ENCODE measurements at regions not wholly inside any gene's neighbourhood (a gene's known extent, or its start where the extent isn't known, plus 50 kb on each side); places are given as distances from the start of the nearest gene placed in this dataset.

DNA sequence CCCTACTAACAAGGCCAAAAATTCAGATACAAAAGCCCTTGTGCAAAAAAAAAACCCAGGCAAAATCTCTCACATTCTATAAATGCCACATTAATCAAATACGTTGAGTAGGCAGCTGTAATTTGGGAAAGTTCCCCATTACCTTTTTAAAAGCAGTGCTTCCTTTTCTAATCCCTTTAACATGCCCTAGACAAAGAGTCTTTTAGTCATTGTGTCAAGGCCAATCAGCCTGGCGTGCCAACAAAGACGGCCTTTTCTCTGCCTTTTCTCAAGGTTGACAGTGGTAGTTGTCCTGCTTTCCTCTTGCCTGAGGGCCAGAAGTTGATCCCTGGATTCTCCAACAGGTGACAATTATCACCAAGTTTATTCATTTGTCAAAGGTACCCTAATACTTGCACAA lies 62.5 kb upstream of the METAP2 start:
- no peak for DNase-seq (ENCODE audit: low read depth)

- peak; percentile 96 for DNase-seq (ENCODE audit: low read depth)
Measured at GRCh38 chr12:95412482-95413311, 61.3 kb upstream of the METAP2 start.

GRCh38 chr12:95413576-95413975 lies 60.4 kb upstream of the METAP2 start:
- peak; percentile 19 for DNase-seq (ENCODE audit: low read depth)

DNA sequence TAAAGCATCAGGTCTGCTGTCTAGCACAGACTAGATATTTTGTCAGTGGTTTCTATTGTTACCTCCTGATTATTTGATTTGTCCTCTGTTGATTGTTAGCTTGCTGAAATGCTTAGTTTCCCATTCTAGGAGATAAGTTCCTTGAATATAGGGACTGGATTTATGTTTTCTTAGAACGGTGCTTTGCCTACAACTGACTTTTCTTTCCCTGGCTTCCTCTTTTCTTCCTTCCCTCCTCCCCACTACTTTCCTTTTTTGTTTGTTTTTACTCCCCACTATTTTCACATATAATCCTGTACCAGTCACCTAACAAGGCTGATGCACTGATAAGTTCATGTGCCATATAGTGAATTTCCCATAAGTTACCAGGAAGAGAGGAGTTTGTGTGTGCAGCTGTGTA lies 58.5 kb upstream of the METAP2 start:
- no peak for DNase-seq (ENCODE audit: low read depth)

DNA sequence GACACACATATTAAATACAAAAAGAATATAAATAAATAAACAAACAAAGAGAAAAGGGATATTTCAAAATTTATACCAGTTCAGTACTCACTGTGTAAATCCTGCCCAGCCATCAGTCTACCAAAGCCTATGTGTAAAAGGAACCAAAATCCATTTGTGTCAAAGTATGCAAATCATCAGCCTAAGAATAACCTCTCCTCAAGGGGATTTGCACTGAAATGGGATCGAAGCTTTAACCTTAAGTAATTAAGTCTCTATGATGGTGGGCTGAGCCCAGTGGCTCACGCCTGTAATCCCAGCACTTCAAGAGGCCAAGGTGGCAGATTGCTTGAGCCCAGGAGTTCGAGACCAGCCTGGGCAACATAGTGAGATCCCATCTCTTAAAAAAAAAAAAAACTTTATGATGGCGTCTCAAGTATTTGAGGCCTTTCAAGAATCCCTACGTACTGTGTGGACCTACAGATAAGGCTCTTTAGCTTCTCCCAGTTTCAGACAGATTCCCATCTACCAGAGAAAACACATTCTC lies 57.8 kb upstream of the METAP2 start:
- no peak for DNase-seq (ENCODE audit: low read depth)

GRCh38 chr12:95417372-95417771 lies 56.6 kb upstream of the METAP2 start:
- no peak for DNase-seq (ENCODE audit: low read depth)

- DNase-seq (ENCODE audit: low read depth) = peak; percentile 45
Measured at GRCh38 chr12:95418142-95418541, 55.8 kb upstream of the METAP2 start.

Data from LHCN-M2 (cell line).